ENCODE measurements at regions not wholly inside any gene's neighbourhood (a gene's known extent, or its start where the extent isn't known, plus 50 kb on each side); places are given as distances from the start of the nearest gene placed in this dataset.
A peak's percentile ranks its signal among the peaks of the same experiment; 100 is the strongest.

GRCh38 chr10:36688717-36689116, 436.7 kb upstream of the ANKRD30A start:
- no peak for TF ChIP-seq POLR2A (IDR thresholded peaks at IDR 0.05)
- TF ChIP-seq EP300 (IDR thresholded peaks at IDR 0.05): no peak
- Histone ChIP-seq H3K9me3 (no peaks in the 10 kb centered on the region), H3K27ac (no peak overlapping the region), H3K27me3 (no peaks in the 10 kb centered on the region), H3K4me1 (no peaks in the 10 kb centered on the region), H3K4me3 (no peak overlapping the region), H3K36me3 (no peaks in the 10 kb centered on the region)
- DNase-seq (ENCODE audit: low spot score in 2 of 2): no peak
- WGBS, 2 donors: 84 to 88% methylated on average over 1 of the region's 1 CpG

GRCh38 chr10:36683421-36683820, 442.0 kb upstream of the ANKRD30A start:
- H3K9me3 ChIP-seq: no peaks in the 10 kb centered on the region
- no peaks in the 10 kb centered on the region for H3K4me1 ChIP-seq
- no peaks in the 10 kb centered on the region for H3K27me3 ChIP-seq
- no peaks in the 10 kb centered on the region for H3K36me3 ChIP-seq
- DNase-seq (ENCODE audit: low spot score in 2 of 2): no peak
- WGBS, 2 donors: 64 to 82% methylated on average over 2 of the region's 2 CpGs
- TF ChIP-seq, protein P1, sequence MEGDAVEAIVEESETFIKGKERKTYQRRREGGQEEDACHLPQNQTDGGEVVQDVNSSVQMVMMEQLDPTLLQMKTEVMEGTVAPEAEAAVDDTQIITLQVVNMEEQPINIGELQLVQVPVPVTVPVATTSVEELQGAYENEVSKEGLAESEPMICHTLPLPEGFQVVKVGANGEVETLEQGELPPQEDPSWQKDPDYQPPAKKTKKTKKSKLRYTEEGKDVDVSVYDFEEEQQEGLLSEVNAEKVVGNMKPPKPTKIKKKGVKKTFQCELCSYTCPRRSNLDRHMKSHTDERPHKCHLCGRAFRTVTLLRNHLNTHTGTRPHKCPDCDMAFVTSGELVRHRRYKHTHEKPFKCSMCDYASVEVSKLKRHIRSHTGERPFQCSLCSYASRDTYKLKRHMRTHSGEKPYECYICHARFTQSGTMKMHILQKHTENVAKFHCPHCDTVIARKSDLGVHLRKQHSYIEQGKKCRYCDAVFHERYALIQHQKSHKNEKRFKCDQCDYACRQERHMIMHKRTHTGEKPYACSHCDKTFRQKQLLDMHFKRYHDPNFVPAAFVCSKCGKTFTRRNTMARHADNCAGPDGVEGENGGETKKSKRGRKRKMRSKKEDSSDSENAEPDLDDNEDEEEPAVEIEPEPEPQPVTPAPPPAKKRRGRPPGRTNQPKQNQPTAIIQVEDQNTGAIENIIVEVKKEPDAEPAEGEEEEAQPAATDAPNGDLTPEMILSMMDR (IDR thresholded peaks at IDR 0.05): no peak
- TF ChIP-seq EP300 (IDR thresholded peaks at IDR 0.05) (no peak), POLR2A (IDR thresholded peaks at IDR 0.05) (no peak)
- no peak overlapping the region for H3K27ac ChIP-seq
- H3K4me3 ChIP-seq: no peak overlapping the region

DNA sequence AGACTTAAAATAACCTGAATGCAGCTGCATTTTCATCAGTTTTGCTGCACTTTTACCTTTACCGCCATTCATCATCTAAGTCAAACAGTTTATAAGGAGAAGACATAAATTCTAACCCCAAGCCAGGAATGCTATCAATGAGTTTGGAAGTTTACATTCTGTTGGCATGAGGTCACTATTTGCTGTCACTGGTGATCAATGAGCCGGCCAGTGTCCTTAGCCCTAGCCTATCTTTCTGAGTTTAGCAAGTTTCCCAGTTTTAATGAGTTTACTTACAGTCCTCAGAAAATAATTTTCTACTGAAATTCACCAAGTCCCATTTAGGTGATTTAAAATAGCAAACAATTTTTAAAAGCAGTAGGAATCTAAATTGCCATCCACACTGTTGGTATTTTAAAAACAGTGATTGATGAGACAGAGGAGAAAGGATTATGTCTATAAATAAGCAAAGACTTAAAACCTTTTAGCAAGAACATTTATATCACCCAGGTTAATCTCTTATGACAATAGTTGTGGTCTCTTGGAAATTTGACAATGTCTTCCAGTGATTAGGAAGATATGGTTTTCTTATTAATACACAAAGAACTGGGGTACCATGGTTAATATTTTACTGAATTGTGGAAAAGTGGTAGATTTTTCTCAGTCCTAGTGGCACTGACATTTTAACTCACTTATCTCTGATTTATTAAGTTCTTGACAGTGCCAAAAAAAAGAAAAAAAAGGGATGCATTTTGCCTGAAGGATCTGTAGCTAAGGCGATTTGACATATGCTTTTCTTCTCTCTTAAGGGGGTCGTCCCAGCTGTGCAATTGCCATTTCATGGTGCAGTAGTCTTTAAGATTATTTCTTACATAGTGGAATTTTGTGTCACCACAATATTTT, 443.4 kb upstream of the ANKRD30A start:
- WGBS, 2 donors: 78 to 85% methylated on average over 4 of the region's 4 CpGs
- no peaks in the 10 kb centered on the region for H3K9me3 ChIP-seq
- no peak for DNase-seq (ENCODE audit: low spot score in 2 of 2)

DNA sequence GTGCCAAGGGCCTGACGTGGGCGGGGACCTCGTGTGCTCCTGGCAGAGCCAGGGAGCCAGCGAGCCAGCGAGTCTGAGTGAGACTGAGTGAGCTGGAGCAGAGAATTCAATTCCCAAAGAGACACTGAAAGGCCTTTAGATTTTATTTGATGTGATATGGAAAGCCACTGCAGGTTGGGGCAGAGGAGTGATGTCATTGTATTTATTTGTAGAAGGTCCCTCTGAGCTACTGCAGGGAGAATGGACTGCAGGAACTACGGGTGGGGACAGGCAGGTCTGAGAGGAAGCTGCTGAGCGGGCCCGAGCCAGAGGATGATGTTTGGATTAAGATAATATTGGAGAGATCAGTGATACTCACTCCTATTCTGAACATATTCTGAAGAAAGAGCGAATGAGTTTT, 445.8 kb upstream of the ANKRD30A start:
- Histone ChIP-seq H3K27ac (no peak overlapping the region), H3K27me3 (no peaks in the 10 kb centered on the region), H3K9me3 (no peaks in the 10 kb centered on the region), H3K4me1 (peaks cover 0 to 9% (median 0%) of the 10 kb centered on the region in 4 donors), H3K4me3 (no peak overlapping the region), H3K36me3 (no peaks in the 10 kb centered on the region)
- TF ChIP-seq EP300 (IDR thresholded peaks at IDR 0.05) (no peak), POLR2A (IDR thresholded peaks at IDR 0.05) (no peak)
- TF ChIP-seq, protein P1 (IDR thresholded peaks at IDR 0.05): no peak
- no peak for DNase-seq (ENCODE audit: low spot score in 2 of 2)
- 80 to 84% methylated on average over 9 of the region's 9 CpGs for WGBS, 2 donors

More for the DNA sequence above, 443.4 kb upstream of the ANKRD30A start:
- no peak overlapping the region for H3K4me3 ChIP-seq
- peaks cover 0 to under 1% (median 0%) of the 10 kb centered on the region in 4 donors for H3K4me1 ChIP-seq
- no peaks in the 10 kb centered on the region for H3K27me3 ChIP-seq
- H3K27ac ChIP-seq: no peak overlapping the region
- no peaks in the 10 kb centered on the region for H3K36me3 ChIP-seq
- TF ChIP-seq EP300 (IDR thresholded peaks at IDR 0.05): no peak
- TF ChIP-seq, protein P1 (IDR thresholded peaks at IDR 0.05): no peak
- no peak for TF ChIP-seq POLR2A (IDR thresholded peaks at IDR 0.05)

GRCh38 chr10:36677431-36677768, 448.0 kb upstream of the ANKRD30A start:
- TF ChIP-seq, protein P1 (IDR thresholded peaks at IDR 0.05): no peak
- TF ChIP-seq EP300 (IDR thresholded peaks at IDR 0.05): peak in 1 of 2 donors; percentile 40
- TF ChIP-seq POLR2A (IDR thresholded peaks at IDR 0.05): no peak
- DNase-seq (ENCODE audit: low spot score in 2 of 2): no peak
- Histone ChIP-seq H3K36me3 (no peaks in the 10 kb centered on the region), H3K9me3 (no peaks in the 10 kb centered on the region), H3K27ac (no peak overlapping the region), H3K27me3 (no peaks in the 10 kb centered on the region), H3K4me3 (no peak overlapping the region), H3K4me1 (peaks cover 0 to 9% (median 0%) of the 10 kb centered on the region in 4 donors)
- WGBS, 2 donors: 81 to 82% methylated on average over 2 of the region's 2 CpGs
